Urinary bladder (tissue), 3 donors: ENCODE measurements at regions not wholly inside any gene's neighbourhood (a gene's known extent, or its start where the extent isn't known, plus 50 kb on each side); places are given as distances from the start of the nearest gene placed in this dataset.

Experiments
- DNase-seq: peaks from one replicate; pipeline ENCODE4 v3.0.0-alpha.2; 2015; ENCODE audit errors: extremely low spot score
- H3K27ac ChIP-seq: one replicate; pipeline ENCODE4 v1.5.1; 2013; ENCODE audit warnings: low read depth, mild to moderate bottlenecking, moderate library complexity
- H3K36me3 ChIP-seq: one replicate; pipeline ENCODE4 v1.6.1; 2013; ENCODE audit warnings: mild to moderate bottlenecking, moderate library complexity; ENCODE audit not compliant: insufficient read depth
- H3K4me1 ChIP-seq: one replicate; pipeline ENCODE4 v1.6.1; 2013; ENCODE audit warnings: mild to moderate bottlenecking, moderate library complexity; ENCODE audit not compliant: insufficient read depth
- H3K4me3 ChIP-seq: one replicate; pipeline ENCODE4 v1.5.1; 2013; ENCODE audit warnings: low read depth, low read length
- WGBS: extraction: QIAGEN DNeasy Blood & Tissue Kit; methylation state at CpG from one replicate; pipeline ENCODE4 v1.1.7; 2013; 5-methylcytosine and 5-hydroxymethylcytosine counted together
- donor health status: healthy with polysubstance abuse.
- donor health status: healthy.

- DNase-seq = no peak
- Histone ChIP-seq H3K36me3 (no peaks in the 10 kb centered on the region), H3K4me1 (no peaks in the 10 kb centered on the region), H3K27ac (no peak overlapping the region), H3K4me3 (no peak overlapping the region)
Measured at GRCh38 chr2:189375842-189376241, 65.4 kb upstream of the WDR75 start.

- no peaks in the 10 kb centered on the region for H3K36me3 ChIP-seq
- H3K4me1 ChIP-seq = no peaks in the 10 kb centered on the region
- DNase-seq = no peak
- H3K27ac ChIP-seq = no peak overlapping the region
- 35% methylated on average over 2 of the region's 2 CpGs for WGBS
- no peak overlapping the region for H3K4me3 ChIP-seq
Measured at GRCh38 chr2:189379287-189379630, 62.0 kb upstream of the WDR75 start.

- no peak overlapping the region for H3K27ac ChIP-seq
- H3K4me3 ChIP-seq = no peak overlapping the region
- no peaks in the 10 kb centered on the region for H3K4me1 ChIP-seq
- no peak for DNase-seq
- no peaks in the 10 kb centered on the region for H3K36me3 ChIP-seq
- WGBS = 43% methylated on average over 1 of the region's 1 CpG
Measured at GRCh38 chr2:189379731-189380261, 61.5 kb upstream of the WDR75 start.

GRCh38 chr2:189382668-189383067, 58.6 kb upstream of the WDR75 start:
- DNase-seq = no peak
- H3K4me1 ChIP-seq = peaks cover under 1% of the 10 kb centered on the region
- H3K36me3 ChIP-seq = no peaks in the 10 kb centered on the region
- no peak overlapping the region for H3K4me3 ChIP-seq
- no peak overlapping the region for H3K27ac ChIP-seq

- Histone ChIP-seq H3K27ac (no peak overlapping the region), H3K4me3 (no peak overlapping the region), H3K36me3 (no peaks in the 10 kb centered on the region), H3K4me1 (peaks cover 1% of the 10 kb centered on the region)
- DNase-seq = no peak
- WGBS = 96% methylated on average over 3 of the region's 3 CpGs
Measured at GRCh38 chr2:189386741-189387140, 54.5 kb upstream of the WDR75 start.

- no peak for DNase-seq
- Histone ChIP-seq H3K27ac (no peak overlapping the region), H3K4me1 (peaks cover 1% of the 10 kb centered on the region), H3K4me3 (no peak overlapping the region), H3K36me3 (no peaks in the 10 kb centered on the region)
- WGBS = 65% methylated on average over 3 of the region's 3 CpGs
Measured at GRCh38 chr2:189391201-189391600, 50.1 kb upstream of the WDR75 start.
